ENCODE measurements at regions not wholly inside any gene's neighbourhood (a gene's known extent, or its start where the extent isn't known, plus 50 kb on each side); places are given as distances from the start of the nearest gene placed in this dataset.

DNA sequence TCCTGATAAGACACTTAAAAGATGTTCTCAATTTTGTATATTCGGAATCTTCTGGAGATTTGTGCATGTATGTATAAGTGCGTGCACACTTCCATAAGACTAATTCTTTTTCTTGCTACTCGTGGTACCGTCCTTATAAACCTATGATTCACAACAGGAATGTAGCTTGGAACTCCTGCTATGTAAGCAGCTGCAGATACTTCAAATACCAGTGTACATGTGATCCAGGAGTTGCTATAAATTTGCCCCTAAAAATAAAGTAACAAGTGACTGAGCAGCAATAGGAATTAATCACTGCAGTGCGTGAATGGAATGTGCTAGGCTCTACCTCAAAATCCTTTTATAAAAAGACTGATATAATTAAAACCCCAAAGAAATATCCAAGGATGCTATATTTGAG is 214.9 kb downstream of the KLF5 start:
- TF ChIP-seq, protein P1, sequence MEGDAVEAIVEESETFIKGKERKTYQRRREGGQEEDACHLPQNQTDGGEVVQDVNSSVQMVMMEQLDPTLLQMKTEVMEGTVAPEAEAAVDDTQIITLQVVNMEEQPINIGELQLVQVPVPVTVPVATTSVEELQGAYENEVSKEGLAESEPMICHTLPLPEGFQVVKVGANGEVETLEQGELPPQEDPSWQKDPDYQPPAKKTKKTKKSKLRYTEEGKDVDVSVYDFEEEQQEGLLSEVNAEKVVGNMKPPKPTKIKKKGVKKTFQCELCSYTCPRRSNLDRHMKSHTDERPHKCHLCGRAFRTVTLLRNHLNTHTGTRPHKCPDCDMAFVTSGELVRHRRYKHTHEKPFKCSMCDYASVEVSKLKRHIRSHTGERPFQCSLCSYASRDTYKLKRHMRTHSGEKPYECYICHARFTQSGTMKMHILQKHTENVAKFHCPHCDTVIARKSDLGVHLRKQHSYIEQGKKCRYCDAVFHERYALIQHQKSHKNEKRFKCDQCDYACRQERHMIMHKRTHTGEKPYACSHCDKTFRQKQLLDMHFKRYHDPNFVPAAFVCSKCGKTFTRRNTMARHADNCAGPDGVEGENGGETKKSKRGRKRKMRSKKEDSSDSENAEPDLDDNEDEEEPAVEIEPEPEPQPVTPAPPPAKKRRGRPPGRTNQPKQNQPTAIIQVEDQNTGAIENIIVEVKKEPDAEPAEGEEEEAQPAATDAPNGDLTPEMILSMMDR (IDR thresholded peaks at IDR 0.05; ENCODE audit: insufficient read depth, low read depth, low read length), result no peak
- TF ChIP-seq EZH2 (IDR thresholded peaks at IDR 0.05; ENCODE audit: insufficient read depth, low read length), result no peak
